Right renal cortex interstitium (tissue), 3 donors: ENCODE measurements at regions not wholly inside any gene's neighbourhood (a gene's known extent, or its start where the extent isn't known, plus 50 kb on each side); places are given as distances from the start of the nearest gene placed in this dataset.
A peak's percentile ranks its signal among the peaks of the same experiment; 100 is the strongest.

ENCODE experiments used
- DNase-seq, 3 donors: peaks; one replicate each; pipeline ENCODE4 v3.0.0-alpha.2; 2013; ENCODE audit warnings: low read depth in 3 of 3, low spot score in 2 of 3

GRCh38 chr6:160895562-160895961 lies 96.0 kb upstream of the MAP3K4 start:
- no peak for DNase-seq

GRCh38 chr6:160899671-160900430 lies 91.7 kb upstream of the MAP3K4 start:
- DNase-seq, result no peak

GRCh38 chr6:160911949-160912348 lies 79.6 kb upstream of the MAP3K4 start:
- DNase-seq, result no peak

GRCh38 chr6:160912411-160912810 lies 79.2 kb upstream of the MAP3K4 start:
- DNase-seq, result no peak

- no peak for DNase-seq
Measured at GRCh38 chr6:160917572-160917971, 74.0 kb upstream of the MAP3K4 start.

GRCh38 chr6:160919723-160920440 lies 71.7 kb upstream of the MAP3K4 start:
- no peak for DNase-seq

- DNase-seq, result no peak
Measured at GRCh38 chr6:160921095-160921494, 70.5 kb upstream of the MAP3K4 start.

- no peak for DNase-seq
Measured at GRCh38 chr6:160926281-160927276, 65.0 kb upstream of the MAP3K4 start.

- DNase-seq, result no peak
Measured at GRCh38 chr6:160927416-160927815, 64.2 kb upstream of the MAP3K4 start.

- no peak for DNase-seq
Measured at GRCh38 chr6:160929361-160929760, 62.2 kb upstream of the MAP3K4 start.

- DNase-seq, result no peak
Measured at GRCh38 chr6:160929831-160930230, 61.7 kb upstream of the MAP3K4 start.

GRCh38 chr6:160930547-160931377 lies 60.8 kb upstream of the MAP3K4 start:
- DNase-seq, result peak; percentile 31 to 55 (median 45)

GRCh38 chr6:160931378-160932310 lies 59.9 kb upstream of the MAP3K4 start:
- DNase-seq, result peak in 1 of 3 donors; percentile 6

- DNase-seq, result no peak
Measured at GRCh38 chr6:160933256-160933655, 58.3 kb upstream of the MAP3K4 start.

GRCh38 chr6:160934157-160934556 lies 57.4 kb upstream of the MAP3K4 start:
- DNase-seq, result no peak

- DNase-seq, result no peak
Measured at GRCh38 chr6:160940197-160940596, 51.4 kb upstream of the MAP3K4 start.
